Body of pancreas (tissue), 4 donors: ENCODE measurements at regions not wholly inside any gene's neighbourhood (a gene's known extent, or its start where the extent isn't known, plus 50 kb on each side); places are given as distances from the start of the nearest gene placed in this dataset.

Source experiments
- ATAC-seq: fragments of 150-250 bp; one replicate; pipeline ENCODE4 v1.9.1; 2016
- DNase-seq, 4 donors: peaks; one replicate each; pipeline ENCODE4 v3.0.0-alpha.2; 2019
- H3K27ac ChIP-seq, 4 donors: fragments of 200-600 bp; sonication (generic); 1 replicate in 3 of 4; 2 replicates in 1 of 4; pipeline versions ENCODE4 v1.5.1 to v1.6.1; 2016 to 2019; ENCODE audit warnings: mild to moderate bottlenecking in 1 of 4, mixed read lengths in 1 of 4, moderate library complexity in 1 of 4
- H3K27me3 ChIP-seq, 2 donors: fragments of 200-600 bp; sonication (generic); one replicate each; pipeline ENCODE4 v1.6.0; 2016; ENCODE audit warnings: mild to moderate bottlenecking in 1 of 2
- H3K36me3 ChIP-seq, 2 donors: fragments of 200-600 bp; sonication (generic); replicated peaks in 1 of 2; 2 replicates each; pipeline ENCODE4 v1.5.1; 2016; ENCODE audit warnings: low read depth in 2 of 2; ENCODE audit not compliant: insufficient read depth in 1 of 2
- H3K4me1 ChIP-seq: fragments of 200-600 bp; sonication (generic); one replicate; pipeline ENCODE4 v1.6.0; 2016
- H3K4me3 ChIP-seq, 2 donors: fragments of 200-600 bp; sonication (generic); 1 replicate in 1 of 2; 2 replicates in 1 of 2; pipeline ENCODE4 v1.5.1; 2016 to 2019
- H3K9me3 ChIP-seq, 3 donors: fragments of 200-600 bp; sonication (generic); 1 replicate in 2 of 3; 2 replicates in 1 of 3; pipeline ENCODE4 v1.5.1; 2016
- POLR2A ChIP-seq, 3 donors: fragments of 450-650 bp; IDR thresholded peaks; one replicate each; pipeline ENCODE4 v1.6.1; 2016; ENCODE audit warnings: antibody characterized with exemption in 3 of 3, mild to moderate bottlenecking in 2 of 3
- WGBS, 2 donors: methylation state at CpG; one replicate each; pipeline ENCODE4 v1.1.5; 2017; 5-methylcytosine and 5-hydroxymethylcytosine counted together
- intact Hi-C: fragments of 100-400 bp; cut with DNase I; formaldehyde crosslinking; loops from one replicate; pipeline ENCODE4 v1.15.1; 2023
- TF ChIP-seq, protein P1 (sequence below), 7 experiments: fragments of 450-650 bp in 4 of 7; fragments of 200-600 bp in 3 of 7; sonication (generic) in 3 of 7; IDR thresholded peaks; one replicate each; pipeline ENCODE4 v1.5.1; 2016 to 2019; ENCODE audit warnings: antibody characterized with exemption in 7 of 7

DNA sequence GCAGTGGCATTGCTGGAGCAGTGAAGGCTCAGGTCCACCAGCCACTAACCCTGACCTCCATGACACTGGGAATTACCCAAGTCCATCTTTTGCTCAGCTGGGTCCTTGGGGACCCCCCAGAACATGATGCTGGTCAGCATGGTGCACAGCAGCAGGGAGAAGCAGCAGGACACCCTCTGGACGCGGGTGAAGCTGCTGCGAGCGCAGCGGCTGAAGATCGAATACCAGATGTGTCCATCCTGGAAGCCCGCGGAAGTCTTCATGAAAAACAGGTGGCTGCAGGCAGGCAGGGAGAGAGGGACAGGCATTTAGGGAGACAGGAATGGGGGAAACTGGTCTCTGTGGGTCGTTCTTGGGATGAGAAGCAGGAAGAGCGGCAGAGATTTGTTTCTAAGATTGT is 53.4 kb upstream of the GCSH start:
- ATAC-seq (no peak), DNase-seq (no peak)
- Histone ChIP-seq H3K36me3 (no peaks in the 10 kb centered on the region), H3K27me3 (no peaks in the 10 kb centered on the region), H3K9me3 (no peaks in the 10 kb centered on the region), H3K4me3 (no peak overlapping the region), H3K27ac (no peak overlapping the region), H3K4me1 (no peaks in the 10 kb centered on the region)
- intact Hi-C loops = no loop called here
- WGBS, 2 donors = 70 to 76% methylated on average over 10 of the region's 10 CpGs
- TF ChIP-seq, protein P1, sequence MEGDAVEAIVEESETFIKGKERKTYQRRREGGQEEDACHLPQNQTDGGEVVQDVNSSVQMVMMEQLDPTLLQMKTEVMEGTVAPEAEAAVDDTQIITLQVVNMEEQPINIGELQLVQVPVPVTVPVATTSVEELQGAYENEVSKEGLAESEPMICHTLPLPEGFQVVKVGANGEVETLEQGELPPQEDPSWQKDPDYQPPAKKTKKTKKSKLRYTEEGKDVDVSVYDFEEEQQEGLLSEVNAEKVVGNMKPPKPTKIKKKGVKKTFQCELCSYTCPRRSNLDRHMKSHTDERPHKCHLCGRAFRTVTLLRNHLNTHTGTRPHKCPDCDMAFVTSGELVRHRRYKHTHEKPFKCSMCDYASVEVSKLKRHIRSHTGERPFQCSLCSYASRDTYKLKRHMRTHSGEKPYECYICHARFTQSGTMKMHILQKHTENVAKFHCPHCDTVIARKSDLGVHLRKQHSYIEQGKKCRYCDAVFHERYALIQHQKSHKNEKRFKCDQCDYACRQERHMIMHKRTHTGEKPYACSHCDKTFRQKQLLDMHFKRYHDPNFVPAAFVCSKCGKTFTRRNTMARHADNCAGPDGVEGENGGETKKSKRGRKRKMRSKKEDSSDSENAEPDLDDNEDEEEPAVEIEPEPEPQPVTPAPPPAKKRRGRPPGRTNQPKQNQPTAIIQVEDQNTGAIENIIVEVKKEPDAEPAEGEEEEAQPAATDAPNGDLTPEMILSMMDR (IDR thresholded peaks at IDR 0.05) = no peak
- TF ChIP-seq POLR2A (IDR thresholded peaks at IDR 0.05) = no peak

DNA sequence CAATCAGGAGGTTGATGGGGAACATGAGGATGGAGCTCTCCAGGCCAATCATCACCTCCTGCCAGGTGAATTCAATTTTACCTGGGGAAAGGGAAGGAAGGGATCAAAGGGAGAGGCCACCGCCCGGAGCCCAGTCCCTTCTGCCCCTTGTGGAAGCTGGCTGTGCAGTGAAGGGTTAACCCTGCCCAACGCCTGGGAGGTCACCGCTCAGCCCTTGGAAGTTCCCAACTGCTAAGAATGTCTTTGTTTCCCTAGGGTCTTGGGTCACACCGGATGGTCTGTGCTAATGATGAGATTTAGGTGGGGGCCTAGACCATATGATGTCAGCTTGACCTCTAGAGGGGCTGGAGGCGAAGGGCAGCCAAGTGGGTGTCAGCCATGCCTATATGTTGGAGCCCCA is 52.1 kb upstream of the GCSH start:
- 21 to 50% methylated on average over 3 to 6 of the region's 6 CpGs for WGBS, 2 donors
- Histone ChIP-seq H3K27ac (no peak overlapping the region), H3K9me3 (no peaks in the 10 kb centered on the region), H3K4me1 (no peaks in the 10 kb centered on the region), H3K36me3 (no peaks in the 10 kb centered on the region), H3K27me3 (no peaks in the 10 kb centered on the region), H3K4me3 (no peak overlapping the region)
- intact Hi-C loops = no loop called here
- ATAC-seq = no peak
- TF ChIP-seq POLR2A (IDR thresholded peaks at IDR 0.05) = no peak
- TF ChIP-seq, protein P1 (IDR thresholded peaks at IDR 0.05) = no peak
- DNase-seq = no peak
